ENCODE measurements at regions not wholly inside any gene's neighbourhood (a gene's known extent, or its start where the extent isn't known, plus 50 kb on each side); places are given as distances from the start of the nearest gene placed in this dataset.

DNA sequence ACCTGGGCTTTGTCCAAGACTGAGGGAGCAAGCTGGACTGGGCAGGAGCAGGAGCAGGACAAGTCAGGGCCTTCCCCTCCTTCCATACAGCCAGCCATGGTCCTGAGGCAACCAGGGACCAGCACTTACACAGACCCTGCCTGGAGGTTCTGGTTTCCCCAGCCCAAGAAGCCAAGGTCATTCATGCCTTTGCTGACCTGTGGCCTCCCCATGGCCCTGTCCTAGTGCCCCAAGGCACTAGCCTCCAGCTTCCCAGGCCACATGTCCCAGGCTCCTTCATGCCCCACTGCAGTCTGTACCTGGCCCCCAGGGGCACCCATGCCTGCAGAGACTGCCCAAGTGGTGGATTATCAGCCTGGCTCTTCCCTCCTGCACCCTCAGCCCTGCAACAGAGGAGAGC, 243.9 kb downstream of the TOMM20 start:
- Histone ChIP-seq H3K79me2 (ENCODE audit: insufficient read depth, low read length) (no peaks in the 10 kb centered on the region), H4K20me1 (ENCODE audit: insufficient read depth, low read length) (no peaks in the 10 kb centered on the region), H3K36me3 (replicated peaks in 1 of 2; ENCODE audit: control insufficient read depth in 1 of 2, insufficient read depth in 2 of 2, low read length in 2 of 2) (no peaks in the 10 kb centered on the region), H3K27ac (ENCODE audit: low read depth in 1 of 2, low read length in 2 of 2) (no peak overlapping the region), H3K4me3 (replicated peaks in 1 of 3; ENCODE audit: low read depth in 2 of 3, low read length in 3 of 3) (no peak overlapping the region), H3K9ac (ENCODE audit: insufficient read depth, low read length, poor library complexity, severe bottlenecking) (no peak overlapping the region), H2AFZ (ENCODE audit: insufficient read depth, low read depth, low read length, poor library complexity, severe bottlenecking) (no peak overlapping the region), H3K27me3 (ENCODE audit: control insufficient read depth in 2 of 2, insufficient read depth in 2 of 2, low read length in 2 of 2) (no peaks in the 10 kb centered on the region), H3K4me2 (replicated peaks; ENCODE audit: extremely low read depth, low read length, poor library complexity, severe bottlenecking) (no peak overlapping the region), H3K4me1 (ENCODE audit: control insufficient read depth in 1 of 2, insufficient read depth in 2 of 2, low read length in 2 of 2) (peaks cover 30 to 61% of the 10 kb centered on the region in 2 donors), H3K9me3 (replicated peaks in 1 of 2; ENCODE audit: control insufficient read depth in 1 of 2, insufficient read depth in 1 of 2, low read length in 2 of 2) (peaks cover 0 to 5% of the 10 kb centered on the region in 2 donors)
- Mint-ChIP-seq H3K27ac (no peak overlapping the region), H3K9me3 (peaks cover 4 to 12% (median 10%) of the 10 kb centered on the region in 7 donors), H3K4me3 (no peak overlapping the region), H3K4me1 (peaks cover 48% of the 10 kb centered on the region), H3K36me3 (peaks cover 9 to 13% of the 10 kb centered on the region in 2 donors), H3K27me3 (ENCODE audit: low read depth in 3 of 3) (peaks cover 3 to 4% (median 4%) of the 10 kb centered on the region in 3 donors)
- intact Hi-C loops (cut with micrococcal nuclease), result loop anchor here (5.0 kb wide), 4 partner anchors 33 to 48 kb away; no protein-coding TSS in a partner anchor
- TF ChIP-seq, protein P1, sequence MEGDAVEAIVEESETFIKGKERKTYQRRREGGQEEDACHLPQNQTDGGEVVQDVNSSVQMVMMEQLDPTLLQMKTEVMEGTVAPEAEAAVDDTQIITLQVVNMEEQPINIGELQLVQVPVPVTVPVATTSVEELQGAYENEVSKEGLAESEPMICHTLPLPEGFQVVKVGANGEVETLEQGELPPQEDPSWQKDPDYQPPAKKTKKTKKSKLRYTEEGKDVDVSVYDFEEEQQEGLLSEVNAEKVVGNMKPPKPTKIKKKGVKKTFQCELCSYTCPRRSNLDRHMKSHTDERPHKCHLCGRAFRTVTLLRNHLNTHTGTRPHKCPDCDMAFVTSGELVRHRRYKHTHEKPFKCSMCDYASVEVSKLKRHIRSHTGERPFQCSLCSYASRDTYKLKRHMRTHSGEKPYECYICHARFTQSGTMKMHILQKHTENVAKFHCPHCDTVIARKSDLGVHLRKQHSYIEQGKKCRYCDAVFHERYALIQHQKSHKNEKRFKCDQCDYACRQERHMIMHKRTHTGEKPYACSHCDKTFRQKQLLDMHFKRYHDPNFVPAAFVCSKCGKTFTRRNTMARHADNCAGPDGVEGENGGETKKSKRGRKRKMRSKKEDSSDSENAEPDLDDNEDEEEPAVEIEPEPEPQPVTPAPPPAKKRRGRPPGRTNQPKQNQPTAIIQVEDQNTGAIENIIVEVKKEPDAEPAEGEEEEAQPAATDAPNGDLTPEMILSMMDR (IDR thresholded peaks at IDR 0.05), result no peak
- DNase-seq, result no peak

DNA sequence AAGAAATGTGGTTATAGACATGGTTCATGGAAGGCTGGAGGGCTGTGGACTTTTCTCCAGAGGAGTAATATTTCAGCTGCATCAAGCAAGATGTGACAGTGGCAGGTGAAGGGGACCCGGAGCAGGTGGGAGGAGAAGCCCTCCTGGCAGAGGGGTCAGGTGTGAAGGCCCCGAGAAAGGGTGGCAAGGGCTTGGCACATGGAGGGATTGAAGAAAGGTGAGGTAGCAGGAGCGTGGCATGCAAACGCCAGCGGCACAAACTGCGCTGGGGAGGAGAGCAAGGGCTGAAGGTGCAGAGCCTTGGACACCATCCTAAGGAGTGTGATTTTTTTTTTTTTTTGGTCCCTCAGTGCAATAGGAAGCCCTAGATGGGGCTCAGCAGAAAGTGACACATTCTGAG, 244.6 kb downstream of the TOMM20 start:
- H3K9me3 ChIP-seq (replicated peaks in 1 of 2; ENCODE audit: control insufficient read depth in 1 of 2, insufficient read depth in 1 of 2, low read length in 2 of 2), result peaks cover 0 to 5% of the 10 kb centered on the region in 2 donors
- H3K27me3 Mint-ChIP-seq (ENCODE audit: low read depth in 3 of 3), result peaks cover 3 to 4% (median 4%) of the 10 kb centered on the region in 3 donors
- peak overlapping the region in 2 of 7 donors; percentile 21 to 50 for H3K27ac Mint-ChIP-seq
- H3K36me3 Mint-ChIP-seq, result peaks cover 9 to 13% of the 10 kb centered on the region in 2 donors
- no peak overlapping the region for H3K9ac ChIP-seq (ENCODE audit: insufficient read depth, low read length, poor library complexity, severe bottlenecking)
- peaks cover 35 to 65% of the 10 kb centered on the region in 2 donors for H3K4me1 ChIP-seq (ENCODE audit: control insufficient read depth in 1 of 2, insufficient read depth in 2 of 2, low read length in 2 of 2)
- H3K36me3 ChIP-seq (replicated peaks in 1 of 2; ENCODE audit: control insufficient read depth in 1 of 2, insufficient read depth in 2 of 2, low read length in 2 of 2), result no peaks in the 10 kb centered on the region
- H3K4me2 ChIP-seq (replicated peaks; ENCODE audit: extremely low read depth, low read length, poor library complexity, severe bottlenecking), result no peak overlapping the region
- no peak for DNase-seq
- no peaks in the 10 kb centered on the region for H4K20me1 ChIP-seq (ENCODE audit: insufficient read depth, low read length)
- no peaks in the 10 kb centered on the region for H3K79me2 ChIP-seq (ENCODE audit: insufficient read depth, low read length)
- H3K4me3 Mint-ChIP-seq, result no peak overlapping the region
- no peaks in the 10 kb centered on the region for H3K27me3 ChIP-seq (ENCODE audit: control insufficient read depth in 2 of 2, insufficient read depth in 2 of 2, low read length in 2 of 2)
- H2AFZ ChIP-seq (ENCODE audit: insufficient read depth, low read depth, low read length, poor library complexity, severe bottlenecking), result no peak overlapping the region
- TF ChIP-seq, protein P1 (IDR thresholded peaks at IDR 0.05), result no peak
- no peak overlapping the region for H3K4me3 ChIP-seq (replicated peaks in 1 of 3; ENCODE audit: low read depth in 2 of 3, low read length in 3 of 3)
- intact Hi-C loops (cut with micrococcal nuclease), result loop anchor here (5.0 kb wide), 3 partner anchors 33 to 42 kb away; no protein-coding TSS in a partner anchor
- peaks cover 4 to 12% (median 10%) of the 10 kb centered on the region in 7 donors for H3K9me3 Mint-ChIP-seq
- WGBS (ENCODE audit: insufficient coverage), result 98% methylated on average over 6 of the region's 6 CpGs
- H3K4me1 Mint-ChIP-seq, result peaks cover 51% of the 10 kb centered on the region
- no peak overlapping the region for H3K27ac ChIP-seq (ENCODE audit: low read depth in 1 of 2, low read length in 2 of 2)

Data from CD14-positive monocyte (primary cell).